Activated naive CD4-positive, alpha-beta T cell treated with anti-CD3 and anti-CD28 coated beads, Interleukin-2, amount 50 U/mL, for 72 hours (primary cell): ENCODE measurements at regions not wholly inside any gene's neighbourhood (a gene's known extent, or its start where the extent isn't known, plus 50 kb on each side); places are given as distances from the start of the nearest gene placed in this dataset.
"Not testable (repeated sequence)": the region's sequence is repeated elsewhere in the genome, so short reads cannot be mapped to it uniquely, and the experiment has no call there.

Experiments used
- ATAC-seq, 2 donors: fragments of 150-1000 bp; cut with Tn5 transposase; 2 replicates each; pipeline ENCODE4 v1.10.0; 2021; ENCODE audit warnings: mild to moderate bottlenecking in 2 of 2, moderate library complexity in 2 of 2
- DNase-seq, 2 donors: peaks; one replicate each; pipeline ENCODE4 v3.0.0; 2021 to 2022; ENCODE audit warnings: low spot score in 2 of 2
- H3K27ac Mint-ChIP-seq, 2 donors: one replicate each; pipeline ENCODE4 v1.8.0; 2022; ENCODE audit warnings: mild to moderate bottlenecking in 2 of 2, mixed read lengths in 2 of 2
- H3K36me3 Mint-ChIP-seq, 2 donors: one replicate each; pipeline ENCODE4 v1.8.0; 2022; ENCODE audit warnings: mixed read lengths in 2 of 2
- H3K9me3 Mint-ChIP-seq, 2 donors: one replicate each; pipeline ENCODE4 v1.8.0; 2022; ENCODE audit warnings: mixed read lengths in 2 of 2

- H3K9me3 Mint-ChIP-seq, H3K36me3 Mint-ChIP-seq, DNase-seq, ATAC-seq, H3K27ac Mint-ChIP-seq: not testable (repeated sequence)
Observed at GRCh38 chr1:83208540-83208939, 790.4 kb downstream of the TTLL7 start.

DNA sequence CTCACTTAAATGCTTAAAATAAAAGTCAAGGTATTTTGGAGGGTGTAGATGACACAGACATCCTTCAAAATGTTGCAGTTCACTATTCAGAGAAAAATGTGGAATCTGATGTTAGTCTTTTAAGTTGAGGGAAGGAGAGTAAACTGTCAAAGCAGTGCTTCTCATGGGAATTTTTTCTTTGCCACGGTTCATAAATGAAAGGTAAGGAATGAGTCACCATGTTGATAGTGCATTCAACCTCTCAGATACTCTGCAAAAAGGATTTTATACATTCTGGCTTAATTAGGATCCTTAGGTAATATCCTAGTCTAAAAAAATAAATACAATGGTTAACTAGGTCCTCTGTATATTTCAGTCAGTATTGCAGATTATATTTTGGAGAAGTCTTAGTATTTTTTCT lies 804.3 kb downstream of the TTLL7 start:
- not testable (repeated sequence) for H3K9me3 Mint-ChIP-seq, DNase-seq, H3K36me3 Mint-ChIP-seq, ATAC-seq, H3K27ac Mint-ChIP-seq

GRCh38 chr1:83182033-83182728 lies 816.8 kb downstream of the TTLL7 start:
- not testable (repeated sequence) for DNase-seq, ATAC-seq, H3K27ac Mint-ChIP-seq, H3K36me3 Mint-ChIP-seq, H3K9me3 Mint-ChIP-seq

DNA sequence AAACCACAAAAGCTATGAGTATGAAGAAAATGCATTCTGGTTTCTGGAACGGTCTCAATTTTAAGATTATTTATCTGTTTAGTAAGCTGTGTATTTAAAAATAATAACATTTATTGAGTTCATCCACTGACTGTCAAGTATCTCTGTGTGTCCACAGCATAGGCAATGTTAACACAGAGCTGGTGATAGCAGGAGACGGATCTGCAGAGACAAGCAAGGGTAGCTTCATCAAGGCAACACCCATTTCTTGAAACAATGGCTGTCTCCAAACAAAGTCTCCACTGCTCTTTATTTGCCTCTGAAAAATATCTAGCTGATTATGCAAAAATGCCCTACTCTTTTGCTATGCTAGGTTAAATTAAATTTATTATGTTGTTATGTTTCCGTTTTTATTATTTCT lies 818.3 kb downstream of the TTLL7 start:
- not testable (repeated sequence) for ATAC-seq, H3K9me3 Mint-ChIP-seq, DNase-seq, H3K27ac Mint-ChIP-seq, H3K36me3 Mint-ChIP-seq

DNA sequence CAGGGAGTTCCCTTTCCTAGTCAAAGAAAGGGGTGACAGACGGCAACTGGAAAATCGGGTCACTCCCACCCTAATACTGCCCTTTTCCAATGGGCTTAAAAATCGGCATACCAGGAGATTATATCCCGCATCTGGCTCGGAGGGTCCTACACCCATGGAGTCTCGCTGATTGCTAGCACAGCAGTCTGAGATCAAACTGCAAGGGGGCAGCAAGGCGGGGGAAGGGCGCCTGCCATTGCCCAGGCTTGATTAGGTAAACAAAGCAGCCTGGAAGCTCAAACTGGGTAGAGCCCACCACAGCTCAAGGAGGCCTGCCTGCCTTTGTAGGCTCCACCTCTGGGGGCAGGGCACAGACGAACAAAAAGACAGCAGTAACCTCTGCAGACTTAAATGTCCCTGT lies 831.3 kb downstream of the TTLL7 start:
- not testable (repeated sequence) for H3K27ac Mint-ChIP-seq, ATAC-seq, H3K36me3 Mint-ChIP-seq, DNase-seq, H3K9me3 Mint-ChIP-seq

GRCh38 chr1:83163879-83164475 lies 835.0 kb downstream of the TTLL7 start:
- H3K27ac Mint-ChIP-seq, H3K36me3 Mint-ChIP-seq, ATAC-seq, H3K9me3 Mint-ChIP-seq, DNase-seq: not testable (repeated sequence)

DNA sequence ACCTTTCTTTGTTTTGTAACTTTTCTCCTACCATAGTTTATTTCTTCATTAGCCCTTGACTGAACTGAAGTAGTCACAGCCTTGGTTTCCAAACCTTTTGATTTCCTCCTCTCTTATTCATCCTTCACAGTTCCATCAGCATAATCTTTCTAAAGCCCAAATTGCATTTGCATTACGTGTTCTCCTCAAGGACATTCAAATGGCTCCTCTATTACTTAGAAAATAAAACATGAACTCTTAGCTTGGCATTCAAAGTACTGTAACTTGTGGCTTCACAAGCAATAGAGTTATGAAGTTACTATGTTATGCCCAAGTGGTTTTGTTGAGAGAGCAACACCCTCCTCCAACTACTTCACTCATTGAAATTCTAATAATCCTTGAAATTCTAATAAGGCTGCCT lies 840.0 kb downstream of the TTLL7 start:
- not testable (repeated sequence) for ATAC-seq, H3K27ac Mint-ChIP-seq, H3K36me3 Mint-ChIP-seq, DNase-seq, H3K9me3 Mint-ChIP-seq

- DNase-seq, H3K36me3 Mint-ChIP-seq, H3K27ac Mint-ChIP-seq, ATAC-seq, H3K9me3 Mint-ChIP-seq: not testable (repeated sequence)
Observed at GRCh38 chr1:83154306-83154705, 844.6 kb downstream of the TTLL7 start.

DNA sequence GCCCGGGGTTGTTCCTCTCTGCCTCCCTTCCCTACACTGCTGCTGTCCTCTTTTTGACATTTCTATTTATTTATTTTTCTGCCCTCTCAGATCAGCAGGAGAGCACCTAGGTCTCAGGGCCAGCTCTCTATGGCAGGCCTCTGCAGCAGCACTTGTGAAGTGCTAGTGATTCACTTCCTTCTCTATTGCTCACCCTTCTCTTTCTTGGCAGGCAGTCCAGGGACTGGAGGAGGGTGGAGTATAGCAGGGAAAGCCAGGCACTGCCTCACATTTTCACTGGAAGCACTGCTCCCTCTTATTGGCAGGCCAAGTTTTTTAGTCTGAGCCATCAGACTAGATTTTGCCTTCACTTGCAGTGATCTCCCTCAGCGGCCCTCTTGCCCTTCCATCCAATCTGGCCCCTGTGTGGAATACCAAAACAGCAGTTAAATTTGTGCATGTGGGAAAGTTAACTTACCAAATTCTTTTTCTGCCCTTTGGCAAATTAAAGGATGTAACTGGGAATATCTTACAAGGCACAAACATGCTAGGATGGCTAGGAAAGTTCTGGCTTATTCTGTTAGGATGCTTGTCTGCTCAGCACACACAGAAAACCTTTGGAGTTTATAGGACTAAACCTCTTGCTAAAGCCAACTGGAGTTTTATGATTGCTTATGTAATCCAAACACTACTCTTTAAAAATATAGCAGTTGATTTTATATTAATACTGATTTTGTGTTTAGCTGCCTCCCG lies 847.6 kb downstream of the TTLL7 start:
- not testable (repeated sequence) for DNase-seq, H3K9me3 Mint-ChIP-seq, H3K36me3 Mint-ChIP-seq, H3K27ac Mint-ChIP-seq
- peak in 1 of 2 donors; percentile 76 for ATAC-seq

DNA sequence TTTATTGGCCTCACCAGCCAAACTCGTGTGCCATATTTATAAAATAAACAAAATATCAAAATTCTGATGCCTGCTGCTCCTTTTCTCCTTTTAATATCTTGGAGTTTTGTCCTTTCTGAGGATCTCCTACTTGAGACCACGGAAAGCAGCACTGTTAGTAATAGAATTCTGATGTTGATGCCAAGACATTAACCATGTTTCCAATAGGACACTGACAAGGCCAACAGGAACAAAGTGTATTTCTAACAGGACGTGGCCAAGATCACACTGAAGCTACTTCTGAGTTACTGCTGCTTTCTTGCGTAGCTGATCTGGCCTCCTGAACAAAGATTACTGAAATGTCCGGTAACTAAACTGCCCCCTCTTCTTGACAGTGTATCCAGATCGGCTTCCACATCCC lies 848.5 kb downstream of the TTLL7 start:
- not testable (repeated sequence) for DNase-seq, H3K9me3 Mint-ChIP-seq, H3K27ac Mint-ChIP-seq, H3K36me3 Mint-ChIP-seq, ATAC-seq

GRCh38 chr1:83145820-83146219 lies 853.1 kb downstream of the TTLL7 start:
- not testable (repeated sequence) for H3K27ac Mint-ChIP-seq, H3K9me3 Mint-ChIP-seq, H3K36me3 Mint-ChIP-seq, DNase-seq
- peak in 1 of 2 donors; percentile 33 for ATAC-seq

- not testable (repeated sequence) for H3K27ac Mint-ChIP-seq, H3K9me3 Mint-ChIP-seq, DNase-seq, H3K36me3 Mint-ChIP-seq, ATAC-seq
Observed at GRCh38 chr1:83142802-83143201, 856.1 kb downstream of the TTLL7 start.

- H3K36me3 Mint-ChIP-seq, ATAC-seq: not testable (repeated sequence)
Observed at GRCh38 chr1:83135524-83136157, 863.3 kb downstream of the TTLL7 start.

DNA sequence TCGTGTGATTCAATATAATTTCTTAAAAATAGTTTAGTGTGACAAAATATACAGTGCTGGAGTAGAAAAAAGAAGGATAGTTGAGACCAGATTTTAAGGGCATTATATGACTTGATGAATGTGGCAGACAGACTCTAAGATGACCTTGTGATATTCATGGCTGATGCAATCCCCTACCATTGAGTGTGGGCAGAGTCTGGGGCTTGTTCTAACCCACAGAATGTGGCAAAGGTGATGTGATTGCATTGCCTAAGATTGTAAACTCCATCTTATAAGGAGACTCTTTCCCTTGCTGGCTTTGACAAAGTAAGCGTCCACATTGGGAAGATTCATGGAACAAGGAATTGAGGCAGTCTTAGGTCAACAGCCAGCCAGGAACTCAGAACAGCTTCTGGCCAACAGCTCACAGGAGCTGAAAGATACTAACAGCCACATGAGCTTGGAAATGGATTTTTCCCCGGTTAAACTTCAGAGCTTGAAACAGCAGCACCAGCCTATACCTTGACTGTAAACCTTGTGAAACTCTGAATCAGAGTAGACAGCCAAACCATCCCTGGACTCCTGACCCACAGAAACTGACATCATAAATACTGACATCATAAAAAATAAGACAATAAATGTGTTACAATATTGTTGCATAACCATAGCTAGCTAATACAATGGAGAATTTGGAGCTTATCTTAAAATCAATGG lies 864.5 kb downstream of the TTLL7 start:
- DNase-seq, H3K27ac Mint-ChIP-seq, H3K36me3 Mint-ChIP-seq, H3K9me3 Mint-ChIP-seq: not testable (repeated sequence)
- ATAC-seq: peak; percentile 58 to 73

More at GRCh38 chr1:83135524-83136157, 863.3 kb downstream of the TTLL7 start:
- H3K9me3 Mint-ChIP-seq, DNase-seq, H3K27ac Mint-ChIP-seq: not testable (repeated sequence)

DNA sequence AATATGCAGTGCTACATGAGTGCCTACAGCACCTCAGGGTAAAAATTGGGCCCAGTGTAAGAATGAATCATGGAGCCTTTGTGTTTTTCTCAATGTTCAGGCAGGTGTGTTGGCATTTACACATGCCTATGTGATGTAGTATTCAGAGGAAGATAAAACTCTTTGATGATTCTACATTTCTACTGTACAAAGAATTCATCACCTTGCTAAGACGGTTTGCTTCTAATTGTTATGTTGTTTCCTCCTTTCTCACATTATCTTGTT lies 867.3 kb downstream of the TTLL7 start:
- DNase-seq (no peak), ATAC-seq (no peak)
- H3K27ac Mint-ChIP-seq: no peak overlapping the region
- H3K36me3 Mint-ChIP-seq: no peaks in the 10 kb centered on the region
- no peaks in the 10 kb centered on the region for H3K9me3 Mint-ChIP-seq

DNA sequence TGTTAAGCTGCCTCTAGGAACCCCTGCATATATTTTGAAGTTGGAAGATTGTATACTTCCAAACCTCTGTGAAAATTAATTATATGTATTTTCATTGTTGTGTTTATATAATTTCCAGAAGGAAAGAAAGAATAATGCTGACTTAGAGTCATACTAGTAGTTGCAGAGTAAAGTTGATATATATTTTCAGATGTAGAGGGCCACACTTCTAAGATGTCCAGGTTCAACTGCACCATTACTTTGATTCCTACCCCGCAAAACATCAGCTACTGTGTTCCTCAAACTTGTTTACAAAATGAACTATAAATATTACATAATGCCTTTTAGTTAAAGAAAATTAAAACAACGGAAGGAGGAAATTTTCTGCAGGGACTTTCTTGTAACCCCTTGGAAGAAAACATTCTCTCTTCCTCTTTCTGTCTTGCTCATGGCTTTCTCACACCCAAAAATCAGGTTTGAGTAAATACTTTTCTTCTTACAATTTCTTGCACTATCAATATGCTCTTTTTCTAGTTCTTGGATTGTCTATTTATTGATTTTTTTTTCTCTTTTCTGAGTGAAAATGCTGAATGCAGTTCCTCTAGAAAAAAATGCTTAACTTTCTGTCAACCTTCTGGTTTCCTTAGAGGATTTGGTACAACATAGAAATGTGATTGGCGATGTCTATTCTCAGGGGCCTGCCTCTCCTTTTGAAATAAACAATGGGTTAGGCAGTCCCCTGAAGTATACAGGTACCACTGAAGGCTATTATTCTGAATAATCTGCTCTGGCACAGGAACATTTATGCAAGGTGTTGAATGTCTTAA lies 867.8 kb downstream of the TTLL7 start:
- Mint-ChIP-seq H3K36me3 (no peaks in the 10 kb centered on the region), H3K9me3 (no peaks in the 10 kb centered on the region), H3K27ac (no peak overlapping the region)
- no peak for ATAC-seq
- DNase-seq: no peak
